Renal cortical epithelial cell (primary cell): ENCODE measurements at regions not wholly inside any gene's neighbourhood (a gene's known extent, or its start where the extent isn't known, plus 50 kb on each side); places are given as distances from the start of the nearest gene placed in this dataset.
"Not testable (repeated sequence)": the region's sequence is repeated elsewhere in the genome, so short reads cannot be mapped to it uniquely, and the experiment has no call there.

ENCODE experiments used
- DNase-seq: peaks from one replicate; pipeline ENCODE4 v3.0.0-alpha.2; 2011; ENCODE audit warnings: low read depth

- DNase-seq = no peak
Measured at GRCh38 chr7:10779465-10780399, 193.9 kb upstream of the PHF14 start.

GRCh38 chr7:10780400-10780747 lies 193.3 kb upstream of the PHF14 start:
- no peak for DNase-seq

- not testable (repeated sequence) for DNase-seq
Measured at GRCh38 chr7:10786976-10787375, 186.7 kb upstream of the PHF14 start.

- DNase-seq = no peak
Measured at GRCh38 chr7:10789170-10789569, 184.5 kb upstream of the PHF14 start.

- no peak for DNase-seq
Measured at GRCh38 chr7:10790910-10791309, 182.8 kb upstream of the PHF14 start.

- no peak for DNase-seq
Measured at GRCh38 chr7:10793995-10794775, 179.5 kb upstream of the PHF14 start.

- no peak for DNase-seq
Measured at GRCh38 chr7:10797157-10797556, 176.5 kb upstream of the PHF14 start.

- no peak for DNase-seq
Measured at GRCh38 chr7:10798044-10798443, 175.6 kb upstream of the PHF14 start.

GRCh38 chr7:10799475-10799874 lies 174.2 kb upstream of the PHF14 start:
- no peak for DNase-seq

- no peak for DNase-seq
Measured at GRCh38 chr7:10802011-10802410, 171.7 kb upstream of the PHF14 start.

GRCh38 chr7:10802526-10802925 lies 171.1 kb upstream of the PHF14 start:
- peak; percentile 64 for DNase-seq

- DNase-seq = no peak
Measured at GRCh38 chr7:10803720-10804119, 170.0 kb upstream of the PHF14 start.

GRCh38 chr7:10804770-10805169 lies 168.9 kb upstream of the PHF14 start:
- no peak for DNase-seq

GRCh38 chr7:10815546-10815945 lies 158.1 kb upstream of the PHF14 start:
- no peak for DNase-seq

GRCh38 chr7:10821156-10821555 lies 152.5 kb upstream of the PHF14 start:
- no peak for DNase-seq

GRCh38 chr7:10824154-10824553 lies 149.5 kb upstream of the PHF14 start:
- no peak for DNase-seq

- no peak for DNase-seq
Measured at GRCh38 chr7:10838228-10838627, 135.4 kb upstream of the PHF14 start.

GRCh38 chr7:10845225-10845624 lies 128.4 kb upstream of the PHF14 start:
- no peak for DNase-seq

- DNase-seq = no peak
Measured at GRCh38 chr7:10855583-10855982, 118.1 kb upstream of the PHF14 start.

GRCh38 chr7:10860516-10860915 lies 113.2 kb upstream of the PHF14 start:
- DNase-seq = peak; percentile 1

GRCh38 chr7:10863476-10863875 lies 110.2 kb upstream of the PHF14 start:
- no peak for DNase-seq

GRCh38 chr7:10874666-10875065 lies 99.0 kb upstream of the PHF14 start:
- peak; percentile 3 for DNase-seq

GRCh38 chr7:10875080-10875479 lies 98.6 kb upstream of the PHF14 start:
- no peak for DNase-seq
